ENCODE measurements at regions not wholly inside any gene's neighbourhood (a gene's known extent, or its start where the extent isn't known, plus 50 kb on each side); places are given as distances from the start of the nearest gene placed in this dataset.

- TF ChIP-seq POLR2AphosphoS5 (IDR thresholded peaks at IDR 0.05) (no peak), CTCF (IDR thresholded peaks at IDR 0.05) (no peak)
Measured at GRCh38 chr6:43983632-43984031, 143.6 kb downstream of the MRPL14 start.
